ENCODE measurements at regions not wholly inside any gene's neighbourhood (a gene's known extent, or its start where the extent isn't known, plus 50 kb on each side); places are given as distances from the start of the nearest gene placed in this dataset.

DNA sequence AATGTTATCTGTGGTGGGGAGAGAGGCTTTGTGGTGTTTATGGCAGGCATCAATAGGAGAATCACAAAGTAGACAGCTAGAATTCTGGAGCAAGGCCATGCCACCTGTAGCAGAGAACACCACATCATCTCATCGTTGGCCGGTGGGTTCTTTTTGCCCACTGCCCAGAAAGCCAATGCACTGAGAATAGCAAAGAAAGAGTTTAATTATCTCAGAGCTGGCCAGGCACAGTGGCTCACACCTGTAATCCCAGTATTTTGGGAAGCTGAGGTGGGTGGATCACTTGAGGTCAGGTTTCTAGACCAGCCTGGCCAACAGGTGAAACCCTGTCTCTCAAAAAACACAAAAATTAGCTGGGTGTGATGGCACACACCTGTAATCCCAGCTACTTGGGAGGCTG, 99.2 kb upstream of the COG2 start:
- TF ChIP-seq CTCF (IDR thresholded peaks at IDR 0.05) (no peak), POLR2A (IDR thresholded peaks at IDR 0.05) (no peak)

Measured in testis (tissue), 2 donors.